GM19467 (cell line): ENCODE measurements at regions not wholly inside any gene's neighbourhood (a gene's known extent, or its start where the extent isn't known, plus 50 kb on each side); places are given as distances from the start of the nearest gene placed in this dataset.

ENCODE experiments used
- ATAC-seq: cut with Tn5 transposase; IDR thresholded peaks from one replicate; pipeline ENCODE4 v1.9.1; 2021; ENCODE audit warnings: mild to moderate bottlenecking, moderate library complexity; ENCODE audit not compliant: unreplicated experiment

DNA sequence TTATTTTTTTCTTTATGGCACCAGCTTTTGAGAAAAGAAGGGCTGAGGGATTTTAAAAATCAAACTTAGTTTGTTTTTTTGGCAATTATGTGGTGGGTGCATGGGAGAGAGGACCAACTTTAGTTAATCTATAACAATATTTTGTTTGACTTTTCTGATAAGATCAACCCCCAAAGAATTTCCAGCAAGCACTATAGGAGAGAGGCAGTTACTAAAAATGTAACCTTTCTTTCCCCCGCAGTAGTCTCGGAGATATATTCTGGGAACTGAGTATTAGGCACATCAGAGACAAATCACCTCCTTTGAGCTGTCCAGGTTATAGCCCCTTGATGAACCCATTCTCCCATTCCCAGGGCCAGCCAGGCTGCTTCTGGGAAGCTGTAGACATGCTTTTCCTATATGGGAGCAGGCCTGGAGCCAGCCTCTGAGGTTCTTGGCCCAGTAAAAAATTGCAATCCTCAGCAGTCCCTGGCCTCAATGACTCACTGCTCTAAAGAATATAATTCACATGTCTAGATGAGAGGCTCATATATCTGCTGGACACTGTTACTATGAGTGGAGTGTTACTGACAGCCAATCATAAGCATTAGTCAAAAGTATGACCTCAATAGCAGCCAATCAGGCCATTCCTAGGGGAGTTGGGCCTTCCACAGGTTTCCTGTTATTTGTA is 138.3 kb upstream of the AGBL1 start:
- no peak for ATAC-seq

DNA sequence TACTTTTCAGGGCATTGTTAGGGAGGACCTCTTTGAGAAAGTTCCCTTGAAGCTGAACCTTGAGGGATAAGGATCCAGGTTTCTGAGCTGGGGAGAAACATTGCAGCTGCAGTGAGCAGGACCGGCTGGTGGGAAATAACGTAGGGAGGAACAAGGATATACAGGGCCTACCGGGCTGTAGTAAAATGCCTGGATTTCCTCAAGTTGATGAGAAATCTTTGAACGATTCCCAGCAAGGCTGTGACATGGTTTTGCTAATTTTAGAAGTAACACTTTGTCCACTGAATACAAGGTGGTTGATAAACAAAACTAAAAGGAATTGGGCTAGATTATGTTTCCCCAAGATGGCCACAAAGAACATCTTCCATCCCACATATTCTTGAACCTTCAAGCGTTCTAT is 137.0 kb upstream of the AGBL1 start:
- ATAC-seq = no peak

DNA sequence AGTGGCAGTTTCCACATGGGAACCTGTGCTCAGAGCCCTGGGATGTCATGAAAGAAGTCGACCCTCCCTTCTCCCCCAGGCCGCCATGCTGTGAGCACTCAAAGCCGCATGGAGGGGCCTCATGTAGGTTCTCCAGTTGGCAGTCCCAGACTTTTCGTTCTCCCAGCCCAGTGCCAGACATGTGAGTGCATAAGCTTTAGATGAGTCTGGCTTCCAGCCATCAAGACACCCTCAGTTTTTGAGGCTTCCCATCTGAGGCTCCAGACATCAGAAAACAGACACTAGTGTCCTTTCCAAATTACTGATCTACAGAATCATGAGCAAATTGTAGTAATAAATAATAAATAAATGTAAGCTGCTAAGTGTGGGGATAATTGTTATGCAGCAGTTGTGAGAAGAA is 136.5 kb upstream of the AGBL1 start:
- ATAC-seq = no peak

DNA sequence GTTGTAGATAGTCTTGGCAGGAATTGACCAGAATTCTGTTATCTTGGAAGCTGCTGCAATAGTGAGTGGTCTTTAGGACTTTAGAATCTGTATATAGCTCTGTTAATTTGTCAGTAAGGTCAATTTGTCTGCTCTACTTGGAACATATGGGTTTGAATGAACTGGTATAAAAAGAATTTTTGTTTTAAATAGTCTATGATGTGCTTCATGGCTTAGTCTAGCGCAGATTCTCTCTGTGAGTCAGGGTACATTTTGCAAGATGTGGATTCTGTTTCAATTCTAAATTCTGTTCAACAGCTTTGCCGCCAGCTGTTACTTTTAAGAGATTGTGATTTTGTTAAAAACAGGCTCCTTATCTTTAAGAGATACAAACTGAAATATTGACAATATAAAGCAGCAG is 135.9 kb upstream of the AGBL1 start:
- no peak for ATAC-seq

DNA sequence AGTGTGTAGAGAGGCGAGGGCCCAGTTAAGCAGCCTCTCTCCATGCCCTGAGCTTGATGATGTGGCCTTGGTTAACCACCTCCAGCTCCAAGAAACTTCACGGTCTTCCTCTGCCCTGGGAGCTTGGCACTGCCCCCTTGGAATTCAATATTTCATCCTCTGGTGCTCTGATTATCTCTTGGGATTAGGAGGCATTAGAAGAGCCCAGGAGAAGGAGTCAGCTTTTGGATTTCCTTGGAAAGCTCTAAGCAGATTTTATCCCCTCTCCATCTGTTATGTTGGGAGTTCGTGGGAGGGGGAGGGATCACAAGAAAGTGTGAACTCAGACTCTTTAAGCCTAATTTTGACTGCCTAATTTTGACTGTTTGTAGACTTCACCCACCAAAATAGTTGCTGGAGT is 132.7 kb upstream of the AGBL1 start:
- no peak for ATAC-seq

DNA sequence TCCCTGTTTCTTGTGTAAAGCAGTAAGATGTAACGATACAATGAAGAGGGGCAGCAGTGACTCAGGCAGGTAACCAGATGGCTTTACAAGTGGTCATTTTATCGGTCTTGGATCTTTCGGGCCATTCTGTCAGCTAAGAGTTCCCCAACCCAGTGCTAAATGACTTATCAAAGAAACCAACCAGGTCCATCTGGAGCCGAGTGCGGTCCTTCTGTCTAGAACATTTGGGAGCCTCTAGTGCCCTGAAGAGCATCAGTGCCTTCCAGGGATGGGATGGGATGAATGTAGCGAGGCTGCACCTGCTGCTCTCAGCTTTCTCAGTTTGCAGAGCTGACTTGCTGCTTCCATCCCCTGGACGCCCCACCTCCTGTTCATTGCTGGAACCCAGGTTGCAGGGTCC is 131.7 kb upstream of the AGBL1 start:
- no peak for ATAC-seq

DNA sequence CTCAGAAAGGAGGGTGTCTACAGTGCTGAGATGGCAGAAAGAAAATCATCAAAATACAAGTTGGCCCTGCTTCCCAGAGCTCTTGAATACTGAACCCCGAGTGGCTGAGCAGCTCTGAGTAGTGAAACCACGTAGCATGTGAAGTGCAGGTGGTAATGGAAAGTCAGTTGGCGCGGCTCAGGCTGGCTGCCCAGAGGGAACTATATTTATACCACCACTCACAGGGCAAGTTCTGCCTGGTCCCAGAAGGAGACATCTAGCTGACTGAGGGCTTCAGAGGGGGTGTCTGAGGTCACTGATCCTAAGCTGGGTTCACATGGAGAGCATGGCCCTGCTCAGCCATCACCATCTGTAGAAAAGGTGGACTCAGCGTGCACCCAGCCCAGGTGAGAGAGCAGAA is 129.6 kb upstream of the AGBL1 start:
- peak; percentile 84 for ATAC-seq

DNA sequence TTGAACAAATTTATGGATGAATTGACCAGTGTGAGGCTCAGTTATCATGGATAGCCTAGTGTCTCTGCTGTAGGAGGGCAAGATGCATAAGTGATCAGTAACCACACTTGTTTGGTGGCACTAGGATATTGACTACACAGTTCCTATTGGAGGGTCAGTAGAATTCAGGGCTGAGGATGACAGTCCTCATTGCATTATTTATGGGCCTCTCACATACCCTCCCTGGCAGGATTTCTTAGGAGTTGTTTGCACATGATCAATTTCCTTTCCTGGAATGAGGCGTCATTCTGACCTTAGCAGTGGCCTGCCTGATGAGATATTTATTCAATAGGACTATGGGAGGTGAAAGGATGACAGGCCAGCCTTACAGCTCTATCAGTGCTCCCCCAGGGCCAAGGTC is 125.1 kb upstream of the AGBL1 start:
- ATAC-seq = no peak

DNA sequence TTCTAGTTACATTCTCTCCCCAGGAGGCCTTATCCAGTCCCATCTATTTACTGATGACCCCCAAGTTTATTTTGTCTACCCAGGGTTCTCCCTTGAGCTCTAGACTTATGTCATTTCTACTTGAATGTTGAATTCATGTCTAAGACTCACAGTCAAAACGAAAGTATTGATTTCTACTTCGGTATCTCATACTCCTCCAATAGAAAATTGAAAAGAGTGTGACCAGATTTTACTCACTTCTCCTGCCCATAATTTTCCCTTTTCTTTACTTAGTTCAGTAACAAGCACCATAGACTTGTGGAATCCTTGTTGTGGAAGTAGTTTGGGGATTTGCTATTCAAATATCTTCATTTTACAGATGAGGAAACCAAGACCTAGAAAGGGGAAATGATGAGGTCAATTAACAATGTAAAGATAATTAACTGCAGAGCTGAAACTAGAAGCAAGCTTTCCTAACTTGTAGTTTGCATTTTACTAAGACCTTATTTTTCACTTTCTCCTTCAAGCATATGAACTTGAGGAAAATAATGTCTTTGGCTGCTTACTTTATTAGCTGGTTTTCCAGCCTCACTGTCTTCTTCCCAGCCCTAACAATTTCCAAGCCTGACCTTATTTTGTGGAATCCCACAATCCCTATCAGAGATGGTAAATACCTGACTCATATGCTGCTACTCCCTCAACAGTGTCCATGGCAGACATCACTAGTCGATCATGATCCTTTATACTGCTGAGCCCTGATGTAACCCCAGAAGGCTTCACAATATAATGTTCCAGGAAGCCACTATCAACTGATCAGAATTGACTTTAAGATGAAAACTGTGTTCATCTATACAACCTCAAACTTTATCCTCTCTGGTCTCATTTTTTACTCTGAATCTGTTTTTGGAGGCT is 123.9 kb upstream of the AGBL1 start:
- peak; percentile 81 for ATAC-seq

DNA sequence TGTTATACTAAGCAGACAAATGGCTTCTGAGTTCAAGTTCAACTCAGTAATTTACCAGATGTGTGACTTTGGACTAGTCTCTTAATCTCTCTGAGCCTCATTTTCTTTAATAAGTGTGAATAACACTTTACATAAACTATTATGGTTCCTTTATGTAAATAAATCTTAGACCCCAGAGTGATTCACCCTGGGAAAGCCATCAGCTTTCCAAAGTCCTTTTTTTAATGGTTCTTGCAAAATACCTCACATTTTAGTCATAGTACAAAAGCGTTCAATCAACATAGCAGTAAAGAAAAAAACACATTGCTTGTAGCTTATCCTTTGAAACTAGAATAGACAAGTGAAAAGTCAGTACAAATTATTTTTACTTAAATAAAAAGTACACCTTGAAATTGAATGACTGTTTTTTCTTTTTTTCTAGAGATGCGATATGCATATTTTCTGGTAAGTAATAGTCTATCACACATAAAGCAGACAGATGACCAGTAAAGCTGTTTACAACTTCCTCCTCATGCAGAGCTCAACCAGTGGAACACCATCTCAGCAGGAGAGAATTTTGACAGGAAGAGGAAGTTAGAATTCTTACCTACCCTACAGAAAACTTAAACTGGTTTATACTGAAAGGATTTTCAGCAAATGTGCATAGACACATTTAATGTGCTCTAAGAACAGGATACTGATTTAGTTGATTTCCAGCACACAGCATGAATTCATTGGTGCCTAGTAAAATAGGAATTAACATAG is 123.0 kb upstream of the AGBL1 start:
- ATAC-seq = no peak

DNA sequence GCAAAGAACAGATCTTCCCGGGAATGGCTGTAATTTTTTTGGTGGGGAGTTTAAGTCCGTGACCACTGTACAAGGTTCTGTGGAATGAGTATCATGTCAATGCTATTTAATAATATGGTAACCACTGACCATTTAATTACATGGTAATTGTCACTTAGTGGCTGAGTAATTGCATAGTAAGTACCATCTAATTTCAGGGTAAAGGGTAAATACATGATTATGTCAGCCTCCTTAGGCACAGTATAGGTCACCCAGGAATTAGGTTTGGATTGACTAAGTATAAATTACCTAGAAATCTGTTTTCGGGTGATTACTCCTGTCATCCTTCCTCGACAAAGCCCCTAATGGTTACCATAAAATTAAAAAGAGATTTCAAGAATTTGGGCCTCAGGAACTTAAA is 120.1 kb upstream of the AGBL1 start:
- ATAC-seq = no peak

DNA sequence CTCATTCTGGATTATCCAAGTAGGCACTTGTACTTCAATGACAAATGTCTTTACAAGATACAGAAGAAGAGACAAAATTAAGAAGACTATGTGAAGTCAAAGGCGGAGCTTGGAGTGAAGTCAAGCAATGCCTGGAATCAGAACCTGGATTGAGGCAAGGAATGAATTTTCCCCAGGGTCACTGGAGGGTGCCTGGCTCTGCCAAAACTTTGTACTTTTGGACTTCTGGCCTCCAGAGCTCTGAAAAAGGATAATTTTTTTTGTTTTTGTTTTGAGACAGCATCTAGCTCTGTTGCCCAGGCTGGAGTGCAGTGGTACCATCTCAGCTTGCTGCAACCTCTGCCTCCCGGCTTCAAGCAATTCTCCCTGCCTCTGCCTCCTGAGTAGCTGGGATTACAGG is 119.3 kb upstream of the AGBL1 start:
- ATAC-seq = no peak

DNA sequence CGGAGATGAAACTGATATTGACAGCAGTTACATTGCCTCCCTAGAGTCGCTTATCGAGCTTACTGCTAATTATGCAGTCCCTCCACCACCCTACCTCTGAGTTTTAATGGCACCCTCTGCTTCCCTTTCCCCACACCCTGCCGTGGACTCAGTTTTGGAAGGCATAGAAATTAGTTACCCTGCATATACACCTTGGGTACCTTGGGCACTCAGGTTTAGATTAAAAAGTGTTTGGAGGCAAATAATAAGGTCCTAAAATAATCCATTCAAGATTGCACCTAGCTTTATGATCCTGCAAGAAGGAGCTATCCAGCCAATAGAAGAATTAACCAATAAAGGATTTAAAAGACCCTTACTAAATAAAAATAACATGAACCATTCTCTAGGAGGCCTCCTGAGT is 117.8 kb upstream of the AGBL1 start:
- ATAC-seq = no peak

DNA sequence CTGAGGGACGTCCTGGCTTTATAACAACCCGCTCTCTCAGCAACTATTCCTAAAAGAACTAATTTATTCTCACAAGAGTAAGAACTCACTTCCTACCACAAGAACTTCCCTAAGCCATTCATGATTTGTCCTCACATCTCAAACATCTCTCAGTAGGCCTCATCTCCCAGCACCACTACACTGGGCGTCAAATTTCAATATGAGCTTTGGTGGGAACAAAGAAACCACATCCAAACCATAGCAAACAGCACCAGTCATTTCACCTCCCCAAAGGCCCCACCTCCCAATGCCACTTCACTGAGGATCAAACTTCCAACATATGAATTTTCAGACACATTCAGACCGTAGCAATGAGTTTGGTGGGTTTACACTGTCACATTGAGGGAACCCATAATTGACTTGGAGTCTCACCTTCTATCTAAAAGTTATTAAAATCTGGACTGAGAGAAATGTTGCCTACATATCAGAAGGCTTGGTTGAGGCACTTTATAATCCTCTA is 116.4 kb upstream of the AGBL1 start:
- ATAC-seq = no peak

DNA sequence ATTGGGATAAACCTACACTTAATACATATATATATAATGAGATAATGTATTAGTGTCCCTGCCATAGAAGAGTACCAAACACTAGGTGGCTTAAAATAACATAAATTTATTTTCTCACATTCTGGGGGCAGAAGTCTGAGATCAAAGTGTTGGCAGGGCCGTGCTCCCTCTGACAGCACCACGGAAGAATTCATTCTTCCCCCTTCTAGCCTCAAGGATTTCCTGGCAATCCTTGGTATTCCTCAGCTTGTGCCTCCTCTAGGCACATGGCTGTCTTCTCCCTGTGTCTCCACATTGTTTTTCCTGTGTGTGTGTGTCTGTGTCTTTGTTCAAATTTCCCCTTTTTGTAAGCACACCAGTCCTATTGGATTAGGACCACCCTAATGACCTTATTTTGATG is 115.2 kb upstream of the AGBL1 start:
- ATAC-seq = no peak

DNA sequence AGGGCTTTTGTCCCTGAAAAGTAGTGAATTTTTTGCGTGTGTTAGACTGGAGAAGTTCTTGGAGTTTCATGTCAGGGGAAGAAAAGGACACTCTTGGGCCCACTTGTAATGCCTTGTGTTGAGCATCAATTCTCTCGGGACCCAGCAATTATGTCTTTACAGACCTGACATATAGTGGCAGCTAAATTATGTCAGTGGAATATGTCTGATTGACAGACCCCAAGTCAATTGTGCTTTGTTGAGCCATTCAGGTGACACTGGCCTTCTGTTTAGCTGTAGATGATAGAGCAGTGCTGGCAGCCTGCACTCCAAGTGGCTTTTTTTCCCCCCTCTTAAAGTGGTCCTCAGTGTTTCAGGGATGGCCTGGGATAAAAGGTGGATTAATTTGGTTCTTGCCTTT is 112.1 kb upstream of the AGBL1 start:
- no peak for ATAC-seq

DNA sequence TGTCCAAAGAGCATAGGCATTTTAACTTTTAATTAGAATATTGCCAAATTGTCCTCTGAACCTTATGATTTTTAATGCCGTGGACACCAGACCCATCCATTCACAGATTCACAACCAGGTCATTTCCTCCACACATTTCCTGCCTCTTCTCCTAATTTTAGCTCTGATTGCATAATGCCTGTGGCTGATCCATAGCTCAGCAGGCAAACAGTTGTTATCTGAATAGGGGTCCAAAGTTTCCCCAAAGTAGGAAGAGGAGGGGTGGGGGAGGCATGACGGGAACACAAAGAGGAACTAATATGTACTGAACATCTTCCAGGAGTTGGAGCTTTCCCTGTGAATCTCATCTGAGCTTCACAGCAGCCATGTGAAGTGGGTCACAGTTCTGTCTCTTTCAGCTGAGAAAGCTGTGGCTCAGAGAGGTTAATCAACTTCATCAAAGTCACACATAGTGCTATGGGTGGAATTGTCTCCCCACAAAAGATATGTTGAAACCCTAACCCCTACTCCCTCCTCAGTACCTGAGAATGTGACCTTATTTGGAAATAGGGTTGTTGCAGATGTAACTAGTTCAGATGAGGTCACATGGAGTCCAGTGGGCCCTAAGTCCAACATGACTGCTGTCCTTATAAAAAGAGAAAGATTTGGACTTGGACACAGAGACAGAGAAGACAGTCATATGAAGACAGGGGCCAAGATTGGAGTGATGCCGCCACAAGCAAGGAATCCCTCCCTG is 106.7 kb upstream of the AGBL1 start:
- no peak for ATAC-seq

DNA sequence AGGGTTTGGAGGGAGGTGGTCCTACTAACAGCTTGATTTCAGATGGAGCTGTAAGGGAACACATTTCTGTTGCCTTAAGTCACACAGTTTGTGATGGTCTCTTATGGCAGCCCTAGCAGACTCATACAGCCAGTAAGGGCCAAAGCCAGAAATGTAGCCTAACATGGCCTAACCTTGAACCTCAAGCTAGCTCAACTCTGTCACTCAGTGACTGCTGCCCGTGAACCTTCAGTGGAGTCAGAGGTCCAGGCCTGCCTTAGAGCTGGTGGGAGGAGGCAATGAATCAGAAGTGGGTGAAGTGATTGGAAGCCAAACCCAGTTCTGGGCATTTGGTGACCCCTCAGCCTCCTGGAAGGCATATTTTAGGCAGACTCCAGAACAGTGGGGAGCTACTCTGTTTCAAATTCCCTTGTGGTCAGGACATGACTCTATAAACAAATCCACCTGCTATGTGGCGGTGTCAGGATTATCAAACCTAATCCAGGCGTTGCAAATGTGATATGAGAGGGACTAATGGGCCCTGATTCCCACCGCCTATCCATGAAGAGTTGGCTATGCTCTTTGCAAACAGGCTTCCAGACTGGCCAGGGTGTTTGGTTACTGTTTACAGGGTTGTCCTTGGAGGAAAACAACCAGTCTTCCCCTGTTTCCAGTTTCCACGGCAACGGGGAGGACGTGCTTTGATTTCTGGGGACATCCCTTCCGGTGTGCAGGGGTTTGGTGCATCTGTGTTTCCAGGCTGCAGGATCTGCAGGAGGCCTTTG is 105.9 kb upstream of the AGBL1 start:
- no peak for ATAC-seq

DNA sequence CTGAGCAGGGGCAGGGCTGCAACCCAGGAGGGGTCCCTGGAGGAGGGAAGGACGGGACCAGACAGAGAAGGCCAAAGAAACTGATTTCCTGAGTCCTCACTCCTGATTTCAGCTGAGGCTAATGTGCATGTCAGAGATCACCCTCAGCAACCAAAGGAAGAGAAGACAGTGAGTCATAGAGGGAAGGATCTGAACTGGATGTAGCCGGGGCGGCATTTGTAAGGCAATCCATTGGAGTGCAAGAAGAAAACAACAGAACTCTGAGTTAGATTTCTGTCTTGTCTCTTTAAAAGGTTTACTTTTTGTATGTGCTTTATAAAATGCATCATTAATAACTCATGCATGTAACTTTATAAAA is 105.3 kb upstream of the AGBL1 start:
- ATAC-seq = no peak

DNA sequence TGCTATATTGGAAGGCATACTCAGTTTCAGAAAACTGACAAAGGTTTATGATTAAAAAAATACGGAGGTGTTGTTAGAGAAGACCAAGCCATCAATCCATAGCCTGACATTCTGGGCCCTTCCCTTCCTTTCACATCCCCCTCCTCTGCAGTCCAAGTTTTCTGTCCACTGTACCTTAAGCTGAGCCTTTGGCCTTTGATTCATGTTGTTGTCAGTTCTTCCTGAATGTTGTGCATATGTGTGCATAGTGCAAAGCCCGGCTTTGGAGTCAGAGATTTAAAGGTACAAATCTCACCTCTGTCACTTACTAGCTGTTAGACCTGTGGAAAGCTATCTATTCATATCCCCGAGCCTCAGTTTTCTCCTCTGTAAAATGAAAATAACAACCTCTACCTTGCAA is 104.9 kb upstream of the AGBL1 start:
- no peak for ATAC-seq
